ENCODE measurements at regions not wholly inside any gene's neighbourhood (a gene's known extent, or its start where the extent isn't known, plus 50 kb on each side); places are given as distances from the start of the nearest gene placed in this dataset.

DNA sequence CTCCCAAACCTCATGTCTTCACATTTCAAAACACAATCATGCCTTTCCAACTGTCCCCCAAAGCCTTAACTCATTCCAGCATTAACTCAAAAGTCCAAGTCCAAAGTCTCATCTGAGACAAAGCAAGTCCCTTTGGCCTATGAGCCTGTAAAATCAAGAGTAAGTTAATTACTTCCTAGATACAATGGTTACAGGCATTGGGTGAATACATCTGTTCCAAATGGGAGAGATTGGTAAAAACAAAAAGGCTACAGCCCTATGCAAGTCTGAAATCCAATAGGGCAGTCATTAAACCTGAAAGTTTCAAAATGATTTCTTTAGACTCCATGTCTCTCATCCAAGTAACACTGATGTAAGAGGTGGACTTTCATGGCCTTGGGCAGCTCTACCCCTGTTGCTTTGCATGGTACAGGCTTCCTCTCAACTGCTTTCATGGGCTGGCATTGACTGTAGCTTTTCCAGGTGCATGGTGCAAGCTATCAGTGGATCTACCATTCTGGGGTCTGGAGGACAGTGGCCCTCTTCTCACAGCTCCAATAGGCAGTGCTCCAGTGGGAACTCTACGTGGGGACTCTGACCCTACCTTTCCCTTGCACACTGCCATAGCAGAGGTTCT, 55.0 kb upstream of the PLSCR4 start:
- Mint-ChIP-seq H3K27me3 (no peaks in the 10 kb centered on the region), H3K36me3 (no peaks in the 10 kb centered on the region), H3K4me3 (no peak overlapping the region), H3K9me3 (peaks cover 0 to 31% (median 6%) of the 10 kb centered on the region in 7 donors), H3K4me1 (no peaks in the 10 kb centered on the region), H3K27ac (no peak overlapping the region)
- DNase-seq (no peak), ATAC-seq (ENCODE audit: low read depth in 2 of 2) (no peak)

DNA sequence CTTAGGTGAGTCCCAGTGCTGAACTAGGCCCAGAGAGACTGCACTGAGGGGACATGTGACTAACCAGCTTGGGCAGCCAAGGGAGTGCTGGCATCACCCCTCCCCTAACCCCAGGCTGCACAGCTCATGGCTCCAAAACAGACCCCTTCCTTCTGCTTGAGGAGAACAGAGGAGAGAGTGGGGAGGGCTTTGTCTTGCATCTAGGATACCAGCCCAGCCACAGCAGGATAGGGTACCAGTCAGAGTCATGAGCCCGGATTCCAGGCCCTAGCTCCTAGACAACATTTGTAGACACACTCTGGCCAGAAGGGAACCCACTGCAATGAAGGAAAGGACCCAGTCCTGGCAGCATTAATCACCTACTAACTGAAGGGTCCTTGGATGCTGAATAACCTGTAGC, 49.9 kb upstream of the PLSCR4 start:
- ATAC-seq (ENCODE audit: low read depth in 2 of 2), result no peak
- no peak overlapping the region for H3K4me3 Mint-ChIP-seq

More for the DNA sequence above, 49.9 kb upstream of the PLSCR4 start:
- no peak for DNase-seq
- Mint-ChIP-seq H3K27me3 (peaks cover 0 to 4% (median 0%) of the 10 kb centered on the region in 3 donors), H3K27ac (no peak overlapping the region), H3K36me3 (peaks cover 0 to 3% of the 10 kb centered on the region in 2 donors), H3K4me1 (no peaks in the 10 kb centered on the region), H3K9me3 (peaks cover 0 to 31% (median 3%) of the 10 kb centered on the region in 7 donors)
